Nephron (organoid): ENCODE measurements at regions not wholly inside any gene's neighbourhood (a gene's known extent, or its start where the extent isn't known, plus 50 kb on each side); places are given as distances from the start of the nearest gene placed in this dataset.

Experiments used
- H3K27ac Mint-ChIP-seq, 3 experiments: 2 replicates each; pipeline ENCODE4 v1.8.0; 2020; ENCODE audit warnings: mixed read lengths in 3 of 3, mild to moderate bottlenecking in 2 of 3, moderate library complexity in 1 of 3
- H3K27me3 Mint-ChIP-seq: 2 replicates; pipeline ENCODE4 v1.8.0; 2021; ENCODE audit warnings: low read depth, mild to moderate bottlenecking, moderate library complexity, mixed read lengths
- H3K36me3 Mint-ChIP-seq: 2 replicates; pipeline ENCODE4 v1.8.0; 2020; ENCODE audit warnings: low read depth, mixed read lengths
- H3K4me1 Mint-ChIP-seq: 2 replicates; pipeline ENCODE4 v1.8.0; 2020; ENCODE audit warnings: mixed read lengths
- H3K4me3 Mint-ChIP-seq, 3 experiments: 2 replicates each; pipeline ENCODE4 v1.8.0; 2020; ENCODE audit warnings: mild to moderate bottlenecking in 3 of 3, mixed read lengths in 3 of 3, moderate library complexity in 2 of 3
- H3K9me3 Mint-ChIP-seq: 2 replicates; pipeline ENCODE4 v1.8.0; 2020; ENCODE audit warnings: mixed read lengths
- CTCF ChIP-seq, 3 experiments: fragments of 200-600 bp; sonication (generic); IDR thresholded peaks; one replicate each; pipeline ENCODE4 v1.5.0; 2021; ENCODE audit warnings: antibody characterized with exemption in 3 of 3; ENCODE audit not compliant: unreplicated experiment in 3 of 3

DNA sequence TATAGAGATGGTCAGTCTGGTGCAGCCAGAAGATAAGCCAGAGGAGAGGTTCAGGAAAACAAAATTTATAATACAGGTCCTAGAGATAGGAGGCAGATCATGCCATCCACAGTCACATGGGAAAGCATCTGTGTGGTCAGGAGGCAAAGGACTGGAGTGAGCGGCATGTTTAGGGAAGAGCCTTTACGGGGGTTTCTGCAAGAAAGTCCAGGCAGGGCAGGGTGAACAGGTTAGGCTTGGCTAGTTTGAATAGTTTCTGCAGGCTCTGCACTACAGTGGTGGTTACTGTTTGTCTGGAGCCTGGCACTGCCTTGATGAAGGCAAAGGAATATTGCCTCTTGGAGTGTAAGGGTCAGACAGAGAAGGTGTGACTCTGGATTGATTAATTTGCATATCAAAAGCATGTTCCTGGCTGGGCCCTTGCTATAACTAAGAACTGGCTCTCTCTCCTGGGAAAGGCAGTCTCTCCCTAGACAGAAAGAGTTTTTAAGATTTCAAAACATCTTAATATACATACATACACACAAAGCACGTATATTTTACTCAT lies 1034.7 kb upstream of the CHAC2 start:
- Mint-ChIP-seq H3K27me3 (no peaks in the 10 kb centered on the region), H3K27ac (no peak overlapping the region), H3K4me3 (no peak overlapping the region)

GRCh38 chr2:52724585-52724984 lies 1043.0 kb upstream of the CHAC2 start:
- TF ChIP-seq CTCF (IDR thresholded peaks at IDR 0.05; ENCODE audit: unreplicated experiment in 3 of 3) = no peak
- no peak overlapping the region for H3K27ac Mint-ChIP-seq
- no peaks in the 10 kb centered on the region for H3K27me3 Mint-ChIP-seq

More for the DNA sequence above, 1034.7 kb upstream of the CHAC2 start:
- Mint-ChIP-seq H3K9me3 (peaks cover 6% of the 10 kb centered on the region), H3K36me3 (no peaks in the 10 kb centered on the region), H3K4me1 (no peaks in the 10 kb centered on the region)
- no peak for TF ChIP-seq CTCF (IDR thresholded peaks at IDR 0.05; ENCODE audit: unreplicated experiment in 3 of 3)

DNA sequence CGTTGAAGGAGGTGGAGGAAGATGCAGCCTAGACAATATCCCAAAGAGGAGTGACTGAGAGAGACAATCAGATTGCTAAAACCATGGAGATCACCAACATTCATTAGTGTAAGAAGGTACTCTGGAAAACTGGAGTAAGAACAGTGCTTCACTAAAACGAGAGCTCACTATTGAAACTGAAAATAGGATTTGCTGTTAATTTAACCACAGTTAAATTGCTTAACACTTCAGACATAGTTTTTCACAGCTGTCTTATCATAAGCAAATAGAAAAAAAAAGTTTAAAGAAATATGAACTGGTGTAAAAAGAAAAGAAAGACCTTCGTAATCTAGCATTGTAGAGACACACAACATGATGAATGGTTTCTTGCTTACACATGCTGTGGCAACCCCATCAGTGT lies 1049.8 kb upstream of the CHAC2 start:
- H3K4me1 Mint-ChIP-seq = no peaks in the 10 kb centered on the region
- no peaks in the 10 kb centered on the region for H3K36me3 Mint-ChIP-seq
- H3K4me3 Mint-ChIP-seq = no peak overlapping the region
- H3K9me3 Mint-ChIP-seq = no peaks in the 10 kb centered on the region
- peaks cover 2% of the 10 kb centered on the region for H3K27me3 Mint-ChIP-seq
- no peak for TF ChIP-seq CTCF (IDR thresholded peaks at IDR 0.05; ENCODE audit: unreplicated experiment in 3 of 3)
- H3K27ac Mint-ChIP-seq = no peak overlapping the region

More at GRCh38 chr2:52724585-52724984, 1043.0 kb upstream of the CHAC2 start:
- peaks cover 7% of the 10 kb centered on the region for H3K9me3 Mint-ChIP-seq
- no peaks in the 10 kb centered on the region for H3K36me3 Mint-ChIP-seq
- H3K4me1 Mint-ChIP-seq = no peaks in the 10 kb centered on the region
- no peak overlapping the region for H3K4me3 Mint-ChIP-seq

DNA sequence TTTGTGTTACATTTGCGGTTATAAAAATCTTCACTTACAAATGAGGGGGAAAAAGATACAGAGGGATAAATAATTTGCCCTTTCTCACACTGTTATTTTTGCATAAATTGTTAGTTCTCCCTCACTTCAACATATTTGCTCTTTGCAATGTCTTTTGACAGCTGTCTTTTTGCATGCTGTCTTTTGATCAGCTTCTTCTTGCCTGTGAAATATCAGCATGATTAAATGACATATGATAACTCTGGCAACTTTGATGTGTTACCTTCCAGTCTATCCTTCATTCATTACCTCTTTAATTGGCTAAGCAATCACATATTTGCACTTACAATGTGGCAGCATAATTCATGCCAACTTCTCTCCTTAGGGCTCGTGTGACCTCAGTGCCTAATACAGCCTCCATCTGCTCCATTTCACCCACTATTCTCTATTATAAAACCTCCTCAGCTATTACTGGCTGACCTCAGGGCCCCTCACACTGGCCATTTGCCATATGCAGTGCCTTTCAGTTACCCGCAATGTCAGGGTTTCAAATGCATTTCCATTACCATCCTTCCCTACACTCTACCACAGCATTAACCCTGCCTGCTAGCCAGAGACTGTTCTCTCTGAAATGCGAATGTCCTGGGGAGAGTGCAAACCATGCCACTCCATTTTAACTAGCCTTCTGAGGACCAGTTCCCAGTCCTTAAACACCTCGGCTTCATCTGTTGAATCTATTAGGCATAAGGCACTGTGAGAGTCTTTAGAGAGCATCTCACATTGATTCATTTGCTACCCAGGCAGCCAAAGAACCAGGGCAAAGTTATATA lies 1056.6 kb upstream of the CHAC2 start:
- H3K4me3 Mint-ChIP-seq = no peak overlapping the region
- no peak for TF ChIP-seq CTCF (IDR thresholded peaks at IDR 0.05; ENCODE audit: unreplicated experiment in 3 of 3)
- H3K27me3 Mint-ChIP-seq = peaks cover 3% of the 10 kb centered on the region
- H3K27ac Mint-ChIP-seq = no peak overlapping the region
- no peaks in the 10 kb centered on the region for H3K9me3 Mint-ChIP-seq
- no peaks in the 10 kb centered on the region for H3K4me1 Mint-ChIP-seq
- no peaks in the 10 kb centered on the region for H3K36me3 Mint-ChIP-seq

- H3K4me3 Mint-ChIP-seq = no peak overlapping the region
- H3K27ac Mint-ChIP-seq = no peak overlapping the region
- TF ChIP-seq CTCF (IDR thresholded peaks at IDR 0.05; ENCODE audit: unreplicated experiment in 3 of 3) = no peak
- H3K9me3 Mint-ChIP-seq = peaks cover 6% of the 10 kb centered on the region
- no peaks in the 10 kb centered on the region for H3K27me3 Mint-ChIP-seq
- H3K36me3 Mint-ChIP-seq = no peaks in the 10 kb centered on the region
- H3K4me1 Mint-ChIP-seq = peaks cover 8% of the 10 kb centered on the region
Observed at GRCh38 chr2:52704251-52704650, 1063.4 kb upstream of the CHAC2 start.

DNA sequence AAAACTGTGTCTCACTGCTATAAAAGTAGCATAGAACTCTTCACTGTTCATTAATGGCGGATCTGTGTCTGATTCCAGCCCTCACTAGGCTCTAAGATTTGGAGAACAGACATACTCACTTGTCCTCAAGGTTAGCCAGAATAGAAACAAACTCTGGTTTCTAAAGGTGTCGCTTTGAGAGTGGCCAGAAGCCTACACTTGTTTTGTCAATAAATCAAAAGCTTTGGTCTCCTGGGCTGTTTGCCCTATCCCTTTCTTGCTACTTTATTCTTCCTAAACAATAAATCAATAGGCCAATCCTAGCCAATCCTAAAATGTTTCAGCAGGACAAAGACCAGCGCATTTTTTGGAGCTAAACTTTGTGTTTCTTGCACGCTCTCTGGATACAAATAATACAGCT lies 1064.6 kb upstream of the CHAC2 start:
- no peak for TF ChIP-seq CTCF (IDR thresholded peaks at IDR 0.05; ENCODE audit: unreplicated experiment in 3 of 3)
- Mint-ChIP-seq H3K27ac (peak overlapping the region in 1 of 3 experiments; percentile 26), H3K36me3 (no peaks in the 10 kb centered on the region), H3K9me3 (peaks cover 6% of the 10 kb centered on the region), H3K27me3 (no peaks in the 10 kb centered on the region), H3K4me1 (peaks cover 20% of the 10 kb centered on the region), H3K4me3 (no peak overlapping the region)
